ENCODE measurements at regions not wholly inside any gene's neighbourhood (a gene's known extent, or its start where the extent isn't known, plus 50 kb on each side); places are given as distances from the start of the nearest gene placed in this dataset.

DNA sequence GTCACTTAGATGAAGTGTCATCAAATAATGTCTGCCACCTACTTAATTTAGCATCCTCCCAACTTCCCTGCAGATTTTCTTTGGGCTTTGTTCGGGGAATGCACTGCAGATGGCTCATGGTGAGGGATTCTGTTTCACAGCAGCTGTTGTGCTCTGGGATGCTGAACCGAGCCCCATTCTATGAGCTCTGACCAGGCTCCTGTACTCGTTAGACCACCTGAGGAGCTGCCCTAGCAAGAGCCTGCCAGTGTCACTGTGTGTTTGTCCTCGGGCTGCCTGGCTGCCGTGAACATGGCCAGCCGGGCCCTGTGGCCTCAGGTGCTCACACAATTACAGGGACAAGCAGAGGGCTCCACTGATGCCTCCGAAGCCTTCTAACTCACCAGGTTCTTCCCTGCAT is 238.8 kb upstream of the ECI2 start:
- no peak for DNase-seq
- no peaks in the 10 kb centered on the region for H3K27me3 ChIP-seq
- no peaks in the 10 kb centered on the region for H3K9me3 ChIP-seq (replicated peaks in 1 of 3)
- TF ChIP-seq CTCF (IDR thresholded peaks at IDR 0.05), result no peak
- no peak for TF ChIP-seq POLR2A (IDR thresholded peaks at IDR 0.05)
- H3K27ac ChIP-seq, result no peak overlapping the region
- no peaks in the 10 kb centered on the region for H3K36me3 ChIP-seq (replicated peaks in 1 of 2)
- intact Hi-C loops (cut with DNase I), result no loop called here
- 70 to 88% (median 86%) methylated on average over 4 to 7 of the region's 7 CpGs for WGBS, 4 donors
- H3K4me1 ChIP-seq (replicated peaks in 1 of 2), result peaks cover 7 to 17% of the 10 kb centered on the region in 2 donors
- H3K4me3 ChIP-seq, result no peak overlapping the region

- WGBS, 4 donors, result 85 to 100% (median 93%) methylated on average over 2 of the region's 2 CpGs
- no peaks in the 10 kb centered on the region for H3K9me3 ChIP-seq (replicated peaks in 1 of 3)
Observed at GRCh38 chr6:4372866-4373265, 237.5 kb upstream of the ECI2 start.

DNA sequence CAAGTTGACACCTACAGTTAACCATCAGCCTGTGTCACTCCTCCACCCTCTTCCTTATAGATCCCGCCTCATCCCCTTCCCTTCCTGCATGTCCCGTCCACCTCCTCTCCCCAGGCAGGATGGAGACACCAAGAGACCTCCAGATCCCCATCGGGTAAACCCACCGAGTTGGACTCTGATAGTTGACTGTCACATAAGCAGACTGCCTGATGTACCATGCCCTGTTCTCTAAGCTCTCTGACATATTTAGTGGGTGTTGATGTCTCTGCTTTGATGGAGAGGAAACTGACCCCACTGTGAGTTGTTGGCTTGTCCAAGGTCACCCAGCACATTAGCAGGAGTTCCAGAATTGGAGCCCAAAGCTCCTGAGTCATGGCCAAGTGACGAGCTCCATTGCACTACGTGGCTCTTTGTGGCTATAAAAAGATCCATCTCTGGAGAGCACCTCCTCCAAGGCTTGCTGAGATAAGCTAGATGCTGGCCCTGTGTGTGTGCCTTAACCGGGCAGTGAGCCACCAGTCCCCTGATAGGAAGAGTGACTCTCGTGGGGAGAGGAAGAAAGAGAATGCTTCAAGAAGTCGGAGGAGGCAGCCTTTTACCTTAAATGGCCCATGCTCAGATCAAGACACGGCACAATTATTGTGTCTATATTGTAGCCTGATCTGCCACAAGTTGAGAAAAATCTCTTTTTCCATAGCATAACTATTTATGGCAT is 236.0 kb upstream of the ECI2 start:
- Histone ChIP-seq H3K36me3 (replicated peaks in 1 of 2) (no peaks in the 10 kb centered on the region), H3K27me3 (no peaks in the 10 kb centered on the region), H3K4me1 (replicated peaks in 1 of 2) (peaks cover 7 to 17% of the 10 kb centered on the region in 2 donors), H3K4me3 (no peak overlapping the region), H3K9me3 (replicated peaks in 1 of 3) (no peaks in the 10 kb centered on the region), H3K27ac (peak overlapping the region in 3 of 5 donors; percentile 27 to 71 (median 34))
- no peak for TF ChIP-seq CTCF (IDR thresholded peaks at IDR 0.05)
- TF ChIP-seq POLR2A (IDR thresholded peaks at IDR 0.05), result peak in 1 of 2 donors; percentile 30
- intact Hi-C loops (cut with DNase I), result no loop called here
- DNase-seq, result peak; percentile 78 to 95 (median 94)
- 43 to 60% (median 50%) methylated on average over 9 to 10 of the region's 10 CpGs for WGBS, 4 donors

More at GRCh38 chr6:4372866-4373265, 237.5 kb upstream of the ECI2 start:
- Histone ChIP-seq H3K27ac (no peak overlapping the region), H3K27me3 (no peaks in the 10 kb centered on the region), H3K4me3 (no peak overlapping the region), H3K4me1 (replicated peaks in 1 of 2) (peaks cover 7 to 17% of the 10 kb centered on the region in 2 donors), H3K36me3 (replicated peaks in 1 of 2) (no peaks in the 10 kb centered on the region)
- intact Hi-C loops (cut with DNase I), result no loop called here
- TF ChIP-seq POLR2A (IDR thresholded peaks at IDR 0.05) (no peak), CTCF (IDR thresholded peaks at IDR 0.05) (no peak)
- DNase-seq, result no peak

- H3K4me1 ChIP-seq (replicated peaks in 1 of 2), result peaks cover 7 to 17% of the 10 kb centered on the region in 2 donors
- intact Hi-C loops (cut with DNase I), result no loop called here
- no peaks in the 10 kb centered on the region for H3K9me3 ChIP-seq (replicated peaks in 1 of 3)
- no peaks in the 10 kb centered on the region for H3K27me3 ChIP-seq
- no peak for DNase-seq
- no peaks in the 10 kb centered on the region for H3K36me3 ChIP-seq (replicated peaks in 1 of 2)
- TF ChIP-seq CTCF (IDR thresholded peaks at IDR 0.05), result no peak
- TF ChIP-seq POLR2A (IDR thresholded peaks at IDR 0.05), result no peak
- H3K4me3 ChIP-seq, result no peak overlapping the region
- peak overlapping the region in 1 of 5 donors; percentile 9 for H3K27ac ChIP-seq
- WGBS, 4 donors, result 50 to 54% (median 52%) methylated on average over 3 of the region's 3 CpGs
Observed at GRCh38 chr6:4370066-4370465, 234.7 kb upstream of the ECI2 start.

Measured in adrenal gland (tissue), 9 donors.